ENCODE measurements at regions not wholly inside any gene's neighbourhood (a gene's known extent, or its start where the extent isn't known, plus 50 kb on each side); places are given as distances from the start of the nearest gene placed in this dataset.
"Not testable (repeated sequence)": the region's sequence is repeated elsewhere in the genome, so short reads cannot be mapped to it uniquely, and the experiment has no call there.

- DNase-seq (ENCODE audit: low spot score in 2 of 2) = no peak
- no peaks in the 10 kb centered on the region for H3K36me3 ChIP-seq (replicated peaks)
- H3K4me1 ChIP-seq = no peaks in the 10 kb centered on the region
- no peak overlapping the region for H3K4me3 ChIP-seq
- no peaks in the 10 kb centered on the region for H3K9me3 ChIP-seq
- H3K27me3 ChIP-seq (ENCODE audit: low read depth) = no peaks in the 10 kb centered on the region
- in situ Hi-C loops (cut with MboI; ENCODE audit: low sequenced_read_pairs) = no loop called here
Observed at GRCh38 chr12:87038098-87038497, 781.9 kb upstream of the MGAT4C start.

GRCh38 chr12:87025976-87026375 lies 769.8 kb upstream of the MGAT4C start:
- Histone ChIP-seq H3K4me3 (no peak overlapping the region), H3K4me1 (no peaks in the 10 kb centered on the region), H3K36me3 (replicated peaks) (no peaks in the 10 kb centered on the region), H3K27me3 (ENCODE audit: low read depth) (no peaks in the 10 kb centered on the region), H3K9me3 (no peaks in the 10 kb centered on the region)
- no peak for DNase-seq (ENCODE audit: low spot score in 2 of 2)
- in situ Hi-C loops (cut with MboI; ENCODE audit: low sequenced_read_pairs) = no loop called here

GRCh38 chr12:87021400-87021799 lies 765.2 kb upstream of the MGAT4C start:
- no peak for DNase-seq (ENCODE audit: low spot score in 2 of 2)
- in situ Hi-C loops (cut with MboI; ENCODE audit: low sequenced_read_pairs) = no loop called here

GRCh38 chr12:87020071-87020470 lies 763.9 kb upstream of the MGAT4C start:
- H3K4me1 ChIP-seq = no peaks in the 10 kb centered on the region
- no peaks in the 10 kb centered on the region for H3K27me3 ChIP-seq (ENCODE audit: low read depth)
- H3K9me3 ChIP-seq = no peaks in the 10 kb centered on the region
- no peak for DNase-seq (ENCODE audit: low spot score in 2 of 2)
- no peaks in the 10 kb centered on the region for H3K36me3 ChIP-seq (replicated peaks)
- in situ Hi-C loops (cut with MboI; ENCODE audit: low sequenced_read_pairs) = no loop called here
- H3K4me3 ChIP-seq = no peak overlapping the region

More at GRCh38 chr12:87021400-87021799, 765.2 kb upstream of the MGAT4C start:
- no peaks in the 10 kb centered on the region for H3K27me3 ChIP-seq (ENCODE audit: low read depth)
- no peaks in the 10 kb centered on the region for H3K9me3 ChIP-seq
- no peaks in the 10 kb centered on the region for H3K4me1 ChIP-seq
- no peak overlapping the region for H3K4me3 ChIP-seq
- H3K36me3 ChIP-seq (replicated peaks) = no peaks in the 10 kb centered on the region

GRCh38 chr12:87015352-87015751 lies 759.2 kb upstream of the MGAT4C start:
- no peaks in the 10 kb centered on the region for H3K27me3 ChIP-seq (ENCODE audit: low read depth)
- in situ Hi-C loops (cut with MboI; ENCODE audit: low sequenced_read_pairs) = no loop called here

GRCh38 chr12:87008785-87009384 lies 752.7 kb upstream of the MGAT4C start:
- H3K9me3 ChIP-seq = no peaks in the 10 kb centered on the region
- DNase-seq (ENCODE audit: low spot score in 2 of 2) = no peak
- no peaks in the 10 kb centered on the region for H3K4me1 ChIP-seq
- H3K36me3 ChIP-seq (replicated peaks) = no peaks in the 10 kb centered on the region
- H3K27me3 ChIP-seq (ENCODE audit: low read depth) = no peaks in the 10 kb centered on the region
- in situ Hi-C loops (cut with MboI; ENCODE audit: low sequenced_read_pairs) = no loop called here
- H3K4me3 ChIP-seq = no peak overlapping the region

More at GRCh38 chr12:87015352-87015751, 759.2 kb upstream of the MGAT4C start:
- H3K36me3 ChIP-seq (replicated peaks) = no peaks in the 10 kb centered on the region
- no peaks in the 10 kb centered on the region for H3K9me3 ChIP-seq
- no peak overlapping the region for H3K4me3 ChIP-seq
- DNase-seq (ENCODE audit: low spot score in 2 of 2) = no peak
- no peaks in the 10 kb centered on the region for H3K4me1 ChIP-seq

GRCh38 chr12:87001102-87001501 lies 744.9 kb upstream of the MGAT4C start:
- Histone ChIP-seq H3K27me3 (ENCODE audit: low read depth) (no peaks in the 10 kb centered on the region), H3K4me3 (no peak overlapping the region), H3K36me3 (replicated peaks) (no peaks in the 10 kb centered on the region), H3K4me1 (no peaks in the 10 kb centered on the region), H3K9me3 (peaks cover 10% of the 10 kb centered on the region)
- in situ Hi-C loops (cut with MboI; ENCODE audit: low sequenced_read_pairs) = no loop called here
- DNase-seq (ENCODE audit: low spot score in 2 of 2) = no peak

GRCh38 chr12:86985298-86985697 lies 729.1 kb upstream of the MGAT4C start:
- no peaks in the 10 kb centered on the region for H3K27me3 ChIP-seq (ENCODE audit: low read depth)
- no peak overlapping the region for H3K4me3 ChIP-seq
- no peak for DNase-seq (ENCODE audit: low spot score in 2 of 2)
- no peaks in the 10 kb centered on the region for H3K4me1 ChIP-seq
- in situ Hi-C loops (cut with MboI; ENCODE audit: low sequenced_read_pairs) = no loop called here
- no peaks in the 10 kb centered on the region for H3K9me3 ChIP-seq
- no peaks in the 10 kb centered on the region for H3K36me3 ChIP-seq (replicated peaks)

- H3K9me3 ChIP-seq; H3K4me1 ChIP-seq; in situ Hi-C loops (cut with MboI; ENCODE audit: low sequenced_read_pairs); H3K36me3 ChIP-seq (replicated peaks); H3K4me3 ChIP-seq; H3K27me3 ChIP-seq (ENCODE audit: low read depth): not testable (repeated sequence)
- peak in 1 of 2 experiments; percentile 24 for DNase-seq (ENCODE audit: low spot score in 2 of 2)
Observed at GRCh38 chr12:86970595-86970994, 714.4 kb upstream of the MGAT4C start.

- H3K36me3 ChIP-seq (replicated peaks) = no peaks in the 10 kb centered on the region
- no peaks in the 10 kb centered on the region for H3K4me1 ChIP-seq
- H3K27me3 ChIP-seq (ENCODE audit: low read depth) = no peaks in the 10 kb centered on the region
- in situ Hi-C loops (cut with MboI; ENCODE audit: low sequenced_read_pairs) = no loop called here
- DNase-seq (ENCODE audit: low spot score in 2 of 2) = no peak
- H3K4me3 ChIP-seq = no peak overlapping the region
- H3K9me3 ChIP-seq = no peaks in the 10 kb centered on the region
Observed at GRCh38 chr12:86959766-86960458, 703.7 kb upstream of the MGAT4C start.

- Histone ChIP-seq H3K4me3 (no peak overlapping the region), H3K27me3 (ENCODE audit: low read depth) (no peaks in the 10 kb centered on the region), H3K36me3 (replicated peaks) (no peaks in the 10 kb centered on the region; the same call in 1 of the 2 replicates), H3K4me1 (no peaks in the 10 kb centered on the region), H3K9me3 (no peaks in the 10 kb centered on the region)
- in situ Hi-C loops (cut with MboI; ENCODE audit: low sequenced_read_pairs) = no loop called here
- no peak for DNase-seq (ENCODE audit: low spot score in 2 of 2)
Observed at GRCh38 chr12:86950444-86950843, 694.3 kb upstream of the MGAT4C start.

- Histone ChIP-seq H3K4me1 (no peaks in the 10 kb centered on the region), H3K4me3 (no peak overlapping the region), H3K36me3 (replicated peaks) (no peaks in the 10 kb centered on the region; the same call in 1 of the 2 replicates), H3K27me3 (ENCODE audit: low read depth) (no peaks in the 10 kb centered on the region), H3K9me3 (no peaks in the 10 kb centered on the region)
- in situ Hi-C loops (cut with MboI; ENCODE audit: low sequenced_read_pairs) = no loop called here
- no peak for DNase-seq (ENCODE audit: low spot score in 2 of 2)
Observed at GRCh38 chr12:86950043-86950442, 693.9 kb upstream of the MGAT4C start.

GRCh38 chr12:86948851-86949250 lies 692.7 kb upstream of the MGAT4C start:
- Histone ChIP-seq H3K4me3 (no peak overlapping the region), H3K27me3 (ENCODE audit: low read depth) (no peaks in the 10 kb centered on the region), H3K9me3 (no peaks in the 10 kb centered on the region), H3K36me3 (replicated peaks) (no peaks in the 10 kb centered on the region; the same call in 1 of the 2 replicates), H3K4me1 (no peaks in the 10 kb centered on the region)
- in situ Hi-C loops (cut with MboI; ENCODE audit: low sequenced_read_pairs) = no loop called here
- DNase-seq (ENCODE audit: low spot score in 2 of 2) = no peak

GRCh38 chr12:86945685-86946196 lies 689.5 kb upstream of the MGAT4C start:
- Histone ChIP-seq H3K36me3 (replicated peaks) (no peaks in the 10 kb centered on the region; the same call in 1 of the 2 replicates), H3K4me3 (no peak overlapping the region), H3K4me1 (no peaks in the 10 kb centered on the region), H3K9me3 (no peaks in the 10 kb centered on the region), H3K27me3 (ENCODE audit: low read depth) (no peaks in the 10 kb centered on the region)
- DNase-seq (ENCODE audit: low spot score in 2 of 2) = no peak
- in situ Hi-C loops (cut with MboI; ENCODE audit: low sequenced_read_pairs) = no loop called here

Measured in HAP-1 (cell line).